NCI-H774 (cell line): ENCODE measurements at regions not wholly inside any gene's neighbourhood (a gene's known extent, or its start where the extent isn't known, plus 50 kb on each side); places are given as distances from the start of the nearest gene placed in this dataset.

Source experiments
- DNase-seq: peaks from one replicate; lab custom pipeline; 2025; lab: John Stamatoyannopoulos, UW

DNA sequence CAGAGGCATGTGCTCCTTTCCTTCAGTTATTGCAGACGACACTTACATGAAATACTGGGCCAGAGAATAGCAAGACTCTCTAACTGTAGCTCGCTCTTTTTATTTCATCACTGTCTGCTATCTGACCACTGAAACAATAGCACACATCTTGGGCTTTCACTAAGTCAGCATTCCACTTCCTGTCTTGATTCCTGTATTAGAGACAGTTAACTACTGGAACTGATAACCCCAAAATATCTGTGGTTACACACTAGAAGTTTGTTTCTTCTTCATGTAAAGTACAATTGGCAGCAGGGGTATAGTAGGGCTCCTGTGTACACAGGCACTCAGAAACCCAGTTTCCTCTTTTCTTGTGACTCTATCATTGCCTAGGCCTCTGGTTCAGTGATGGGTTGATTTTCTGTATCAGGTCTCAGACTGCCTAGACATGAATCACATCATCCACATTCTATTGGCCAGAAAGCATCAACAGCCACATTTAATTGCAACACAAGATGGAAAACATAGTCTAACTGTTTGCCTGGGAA lies 230.2 kb upstream of the CD96 start:
- DNase-seq = no peak

DNA sequence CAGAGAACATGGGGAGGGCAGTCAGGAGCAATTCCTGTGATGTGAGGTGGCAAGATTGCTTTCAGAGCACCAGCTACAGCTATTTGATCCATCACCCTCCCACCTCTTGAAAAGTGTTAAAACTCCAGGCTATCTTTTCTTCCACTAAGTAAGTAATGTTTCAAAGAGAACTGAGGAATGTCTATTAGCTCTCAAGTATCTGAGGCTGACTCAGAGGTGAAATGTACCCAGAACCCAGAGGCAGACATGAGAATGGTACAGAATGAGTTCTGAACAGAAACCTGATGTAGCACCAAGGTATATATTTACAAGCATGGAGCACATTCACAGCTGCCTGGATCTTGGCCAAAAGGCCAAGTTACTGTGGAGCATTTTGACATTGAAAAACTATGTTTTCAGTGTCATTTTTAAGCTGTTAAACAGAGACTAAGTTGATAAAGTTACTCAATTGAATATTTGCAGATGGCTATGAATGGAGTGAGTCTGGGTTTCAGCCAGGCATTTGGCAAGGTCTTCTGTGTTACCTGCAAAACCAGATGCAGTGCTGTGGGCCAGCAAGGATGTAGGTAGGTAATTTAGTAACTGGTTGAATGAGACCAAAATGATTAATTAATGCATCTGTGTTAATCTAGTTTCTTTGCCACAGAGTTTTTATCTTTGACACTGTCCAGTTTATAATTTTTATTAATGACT lies 227.7 kb upstream of the CD96 start:
- DNase-seq = no peak

DNA sequence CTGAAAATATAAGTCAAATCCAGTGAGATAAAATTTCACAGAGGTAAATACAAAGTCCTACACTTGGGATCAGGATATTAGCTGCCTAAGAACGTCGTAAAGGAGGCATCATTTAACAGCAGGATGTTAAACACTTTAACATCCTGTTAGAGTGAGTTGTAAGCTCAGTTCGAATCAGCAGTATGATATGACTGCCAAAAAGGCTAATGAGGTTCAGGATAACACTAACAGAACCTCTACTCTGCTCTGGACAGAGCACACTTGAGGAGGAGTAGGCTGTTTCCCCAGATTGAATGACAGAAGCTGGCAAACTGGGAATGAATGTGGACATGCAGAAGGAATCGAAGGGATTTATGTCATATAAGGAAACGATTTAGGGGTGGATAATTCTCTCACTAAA lies 227.1 kb upstream of the CD96 start:
- DNase-seq = no peak

DNA sequence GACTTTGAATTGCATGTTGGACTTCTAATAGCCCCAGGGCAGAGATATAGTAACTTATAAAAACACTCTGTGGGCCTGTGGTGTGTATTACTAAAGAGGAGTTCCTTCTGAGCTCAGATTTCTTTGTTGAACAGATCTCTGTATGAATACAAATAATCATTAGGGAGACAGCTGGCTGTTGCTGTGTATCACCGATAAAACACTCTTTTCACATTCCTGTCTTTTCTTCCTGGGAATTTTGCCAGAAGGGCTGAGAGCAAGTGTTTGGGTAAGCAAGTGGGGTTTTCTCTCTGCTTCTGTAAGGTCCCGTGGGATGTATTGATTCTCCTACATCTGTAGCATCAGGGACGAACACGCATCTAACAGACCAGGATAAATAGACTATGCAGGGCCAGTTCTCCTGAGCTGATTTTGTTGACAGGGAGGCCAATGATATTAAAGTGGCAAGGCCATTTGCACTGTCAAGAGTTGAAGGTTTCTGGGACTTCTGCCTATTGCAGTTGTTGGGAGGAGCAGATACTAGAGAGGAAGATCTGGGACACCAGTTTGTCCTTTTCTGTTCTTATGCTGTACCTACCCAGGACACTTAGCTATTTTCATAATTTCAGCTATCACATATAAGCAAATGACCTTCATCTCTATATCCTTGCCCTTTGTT lies 225.9 kb upstream of the CD96 start:
- DNase-seq = no peak

DNA sequence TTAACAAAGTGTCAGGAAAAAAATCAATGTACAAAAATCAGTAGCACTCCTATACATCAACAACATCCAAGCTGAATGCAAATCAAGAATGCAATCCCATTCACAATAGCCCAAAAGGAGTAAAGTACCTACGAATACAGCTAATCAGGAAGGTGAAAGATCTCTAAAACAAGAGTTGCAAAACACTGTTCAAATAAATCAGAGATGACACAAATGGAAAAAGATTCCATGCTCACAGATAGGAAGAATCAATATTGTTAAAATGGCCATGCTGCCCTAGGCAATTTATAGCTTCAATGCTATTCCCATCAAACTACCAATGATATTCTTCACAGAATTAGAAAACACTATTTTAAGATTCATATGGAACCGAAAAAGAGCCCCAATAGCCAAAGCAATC lies 223.7 kb upstream of the CD96 start:
- DNase-seq = no peak

DNA sequence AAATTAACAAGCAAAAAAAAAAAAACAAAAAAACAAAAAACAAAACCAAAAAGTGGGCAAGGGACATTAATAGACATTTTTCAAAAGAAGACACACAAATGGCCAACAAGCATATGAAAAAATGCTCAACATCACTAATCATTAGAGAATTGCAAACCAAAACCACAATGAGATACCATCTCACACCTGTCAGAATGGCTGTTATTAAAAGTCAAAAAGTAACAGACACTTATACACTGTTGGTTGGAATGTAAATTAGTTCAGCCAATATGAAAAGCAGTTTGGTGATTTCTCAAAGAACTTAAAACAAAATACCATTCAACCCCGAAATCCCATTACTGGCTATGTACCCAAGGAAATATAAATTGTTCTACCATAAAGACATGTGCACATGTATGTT lies 222.4 kb upstream of the CD96 start:
- DNase-seq = no peak

DNA sequence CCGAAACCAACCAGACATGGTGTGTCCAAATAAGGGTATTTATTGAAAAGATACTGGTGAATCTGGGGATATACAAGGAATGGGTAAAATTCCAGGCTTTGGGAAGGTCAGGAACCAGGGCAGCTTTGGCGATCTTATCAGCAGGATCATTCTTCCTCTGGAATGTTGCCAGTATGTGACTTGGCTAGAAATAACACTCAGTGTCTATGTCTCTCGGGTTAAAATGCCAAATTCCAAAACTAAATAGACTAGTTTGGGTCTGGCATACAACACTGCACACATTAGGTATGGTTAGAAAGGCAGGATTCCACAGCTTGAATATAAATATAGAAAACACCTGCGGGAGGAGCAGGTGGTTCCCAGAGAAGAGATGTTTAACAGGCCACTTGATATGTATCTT lies 220.2 kb upstream of the CD96 start:
- DNase-seq = no peak

DNA sequence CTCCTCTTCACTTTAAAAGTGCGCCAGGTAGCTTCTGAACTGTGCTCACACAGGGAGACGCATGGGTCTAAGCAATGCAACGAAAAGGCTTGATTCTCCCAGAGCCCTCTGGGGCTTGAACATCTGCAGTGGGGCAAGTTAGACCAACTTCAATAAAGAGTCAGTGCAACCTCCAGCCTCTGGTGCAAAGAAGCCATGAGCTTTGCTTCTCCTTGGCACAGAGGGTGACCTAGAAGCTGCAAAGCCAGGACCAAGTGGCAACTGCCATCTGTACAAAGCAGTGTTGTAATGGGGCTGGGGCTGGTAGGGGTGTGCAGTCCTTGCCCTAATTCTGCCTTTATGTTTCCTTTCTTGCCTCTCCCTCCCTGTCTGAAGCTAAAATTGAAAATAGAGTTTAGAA lies 219.0 kb upstream of the CD96 start:
- DNase-seq = no peak

DNA sequence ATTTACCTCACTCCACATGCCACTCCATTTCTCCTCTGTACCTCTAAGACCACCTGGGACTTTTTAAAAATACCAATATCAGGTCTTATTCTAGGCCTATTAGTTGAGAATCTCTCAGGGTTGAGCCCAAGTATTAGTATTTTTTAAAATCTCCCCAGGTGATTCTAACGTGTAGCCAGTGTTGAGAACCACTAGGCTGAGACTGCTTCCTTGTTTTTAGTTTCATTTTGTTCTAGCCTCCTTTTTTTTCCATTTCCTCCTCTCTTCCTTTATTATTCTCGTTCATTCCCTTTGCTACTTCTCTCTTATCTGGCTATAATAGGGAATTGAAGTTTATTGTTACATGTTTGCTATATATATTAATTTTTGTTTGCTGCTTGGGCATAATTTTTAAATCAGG lies 217.8 kb upstream of the CD96 start:
- DNase-seq = no peak

DNA sequence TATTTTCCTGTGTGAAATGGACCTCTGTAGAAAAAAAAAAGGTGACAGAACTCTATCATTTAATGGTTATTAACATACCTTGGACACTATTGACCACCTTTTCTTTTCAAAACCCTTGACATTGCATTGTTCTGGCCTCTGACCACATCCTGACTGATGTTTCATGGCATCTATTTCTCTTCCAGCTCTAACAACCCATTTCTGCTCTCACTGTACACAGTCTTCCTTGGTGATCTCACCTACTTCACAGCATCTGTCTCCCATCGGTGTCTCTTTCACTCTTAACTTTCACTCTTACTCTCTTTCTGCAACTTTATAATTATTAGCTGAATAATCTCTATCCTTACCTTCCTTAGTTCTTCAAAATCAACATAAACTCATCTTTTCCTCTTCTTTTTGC lies 217.4 kb upstream of the CD96 start:
- no peak for DNase-seq

DNA sequence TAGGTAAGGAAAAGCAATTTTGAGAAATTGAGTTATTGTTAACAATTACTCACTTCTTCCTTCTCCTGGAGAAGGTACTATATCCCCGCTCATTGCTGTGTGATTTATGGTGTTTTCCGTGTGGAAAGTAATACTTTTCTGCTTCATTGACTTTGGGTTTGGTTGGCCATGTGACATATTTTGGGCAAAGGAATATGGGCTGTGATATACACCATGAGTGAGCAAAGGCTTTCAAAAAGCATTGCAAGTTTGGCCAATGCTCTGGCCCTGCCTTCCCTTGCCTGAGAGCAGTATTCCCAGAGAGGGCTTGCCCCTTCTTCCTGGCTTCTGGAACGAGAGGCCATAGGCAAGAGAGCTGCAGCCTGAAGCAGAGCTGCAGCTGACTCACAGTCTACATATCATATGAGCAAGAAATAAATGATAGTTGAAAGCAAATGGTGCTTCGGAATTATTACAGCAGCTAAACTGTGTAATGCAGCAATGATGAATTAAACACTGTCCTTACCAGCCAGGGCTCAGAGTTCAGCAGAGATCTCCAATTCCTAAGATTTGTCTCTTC lies 216.8 kb upstream of the CD96 start:
- DNase-seq = no peak

DNA sequence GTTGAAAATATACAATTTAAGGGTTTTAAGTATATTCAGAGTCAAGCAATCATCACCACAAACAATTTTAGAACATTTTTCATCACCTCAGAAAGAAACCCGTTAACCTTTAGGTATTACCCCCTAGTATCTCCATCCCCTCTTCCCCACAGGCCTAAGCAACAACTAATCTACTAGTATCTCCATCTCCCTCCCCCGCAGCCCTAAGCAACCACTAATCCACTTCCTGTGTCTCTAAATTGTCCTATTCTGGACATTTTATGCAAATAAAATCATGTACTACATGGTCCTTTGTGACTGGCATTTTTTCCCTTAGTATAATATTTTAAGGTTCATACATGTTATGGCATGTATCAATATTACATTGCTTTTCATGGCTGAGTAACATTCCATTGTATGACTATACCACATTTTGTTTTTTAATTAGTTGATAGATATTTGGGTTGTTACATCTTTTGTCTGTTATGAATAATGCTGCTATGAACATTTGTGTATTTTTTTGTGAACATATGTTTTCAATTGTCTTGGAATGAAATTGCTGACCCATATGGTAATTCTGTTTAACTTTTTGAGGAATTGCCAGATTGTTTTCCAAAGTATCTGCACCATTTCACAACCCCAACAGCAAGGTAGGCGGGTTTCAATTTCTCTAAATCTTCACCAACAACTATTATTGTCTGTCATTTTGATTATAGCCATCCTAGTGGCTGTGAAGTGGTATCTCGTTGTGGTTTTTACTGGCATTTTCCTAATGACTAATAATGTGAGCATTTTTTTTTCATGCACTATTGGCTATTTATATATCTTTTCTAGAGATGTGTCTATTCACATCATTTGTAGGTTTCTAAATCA lies 215.6 kb upstream of the CD96 start:
- DNase-seq = no peak

DNA sequence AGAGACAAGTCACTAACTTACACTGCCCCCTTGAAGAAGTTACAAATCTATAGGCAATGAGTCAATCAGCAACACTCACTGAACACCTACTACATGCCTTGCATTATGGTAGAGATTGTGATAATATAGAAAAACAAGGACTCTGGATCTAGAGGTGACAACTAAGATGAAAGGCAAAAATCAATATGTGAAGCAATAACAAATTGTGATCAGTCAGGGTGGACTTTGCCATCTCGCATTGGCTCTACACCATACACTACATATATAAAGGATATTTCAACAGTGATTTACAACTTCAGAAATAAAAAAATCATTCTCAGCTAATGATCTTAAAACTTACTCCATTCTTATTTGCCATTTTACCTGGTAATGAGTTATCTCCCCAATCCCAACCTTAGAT lies 210.7 kb upstream of the CD96 start:
- DNase-seq = no peak

DNA sequence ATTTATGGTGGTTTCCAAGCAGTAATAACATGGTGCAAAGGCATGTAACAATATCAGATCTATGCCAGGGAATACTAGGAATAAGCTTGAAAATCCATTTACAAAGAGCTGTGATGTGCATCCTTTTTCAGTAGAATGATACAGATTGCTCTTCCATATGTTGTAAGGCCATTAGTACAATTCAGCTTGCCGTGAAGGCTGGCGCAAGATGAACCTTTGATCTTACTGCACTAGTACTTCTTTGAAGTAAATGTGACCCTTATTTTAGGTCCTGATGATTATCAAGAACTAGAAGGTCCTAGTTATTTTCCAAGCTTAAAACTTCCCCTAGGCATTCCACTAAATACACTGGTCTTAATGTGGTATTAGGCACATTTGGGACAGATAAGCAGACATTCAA lies 210.1 kb upstream of the CD96 start:
- no peak for DNase-seq

DNA sequence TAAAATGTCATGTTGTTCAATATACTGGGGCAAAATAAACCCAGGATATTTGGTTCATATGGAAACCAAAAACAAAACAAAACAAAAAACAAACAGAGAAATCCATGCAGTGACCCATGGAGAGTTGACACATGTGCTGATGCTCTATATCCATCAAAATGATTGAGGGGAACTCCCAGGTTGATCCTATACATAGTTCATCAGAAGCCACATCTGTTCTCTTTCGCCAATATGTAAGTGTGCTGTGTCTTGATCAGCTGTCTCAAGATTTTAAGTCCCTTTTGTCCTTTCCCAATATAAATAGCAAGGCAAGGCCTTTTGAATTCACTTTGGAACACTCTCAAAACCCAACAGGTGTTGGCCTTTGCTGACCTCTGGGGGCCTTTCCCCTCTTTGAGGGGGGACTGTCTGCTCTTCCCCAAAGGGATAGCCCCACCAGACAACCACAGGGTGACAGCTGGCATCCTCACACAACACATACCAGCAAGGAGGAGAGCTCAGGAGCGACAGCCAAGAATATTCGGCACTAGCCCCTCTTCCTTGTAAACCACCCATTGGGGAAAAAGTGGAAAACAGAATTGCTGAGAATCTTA lies 209.4 kb upstream of the CD96 start:
- no peak for DNase-seq

DNA sequence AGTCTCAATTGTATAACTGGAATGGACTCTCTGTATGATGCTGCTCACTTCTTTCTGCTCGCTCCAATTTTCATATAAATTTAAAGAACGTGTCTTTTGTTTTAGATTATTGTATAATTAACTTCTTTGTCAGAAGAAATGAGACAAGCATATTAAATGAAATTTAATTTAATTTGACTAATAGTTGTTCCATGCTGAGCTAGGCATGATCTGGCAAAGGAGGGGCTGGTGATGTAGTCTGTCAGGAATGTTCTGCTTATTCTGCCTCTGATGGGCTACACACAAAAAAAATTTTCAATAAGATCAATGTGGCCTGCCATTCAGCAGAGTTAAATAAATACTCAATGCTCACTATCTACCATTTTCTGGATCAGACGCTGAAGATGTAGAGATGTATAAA lies 208.4 kb upstream of the CD96 start:
- no peak for DNase-seq

DNA sequence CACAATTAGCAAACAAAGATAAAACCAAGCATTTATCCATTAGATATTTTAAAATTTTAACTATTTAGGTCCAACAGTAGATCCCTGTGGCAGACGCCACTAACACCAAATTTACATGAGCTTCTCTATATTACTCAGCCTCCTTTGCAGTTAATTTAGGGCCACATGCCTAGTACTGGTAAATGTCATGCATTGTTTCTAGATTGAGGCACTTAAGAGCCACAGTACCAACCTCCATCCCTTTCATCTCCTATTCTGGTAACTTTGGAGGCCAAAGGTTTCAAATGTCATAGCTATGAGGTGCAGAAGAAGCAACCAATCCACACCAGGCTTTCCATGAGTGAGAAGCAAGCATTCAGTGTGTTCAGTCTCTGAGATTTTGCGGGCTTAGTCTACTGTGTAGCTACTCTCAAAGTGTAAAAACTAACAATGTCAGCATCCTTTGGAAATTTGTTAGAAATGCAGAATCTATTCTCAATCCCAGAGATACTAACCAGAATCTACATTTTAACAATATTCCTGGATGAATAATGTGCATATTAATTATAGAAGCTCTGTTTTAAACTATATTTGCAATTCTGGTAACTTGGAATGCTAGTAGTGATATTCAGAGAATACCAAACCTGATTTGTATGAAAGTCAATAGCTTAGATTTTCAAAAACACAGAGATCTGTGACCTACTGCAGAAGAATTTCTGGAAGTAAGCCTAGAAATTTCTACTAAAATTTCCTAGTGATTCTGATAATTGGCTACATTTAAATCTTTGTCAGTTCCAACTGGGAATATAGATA lies 206.3 kb upstream of the CD96 start:
- no peak for DNase-seq

DNA sequence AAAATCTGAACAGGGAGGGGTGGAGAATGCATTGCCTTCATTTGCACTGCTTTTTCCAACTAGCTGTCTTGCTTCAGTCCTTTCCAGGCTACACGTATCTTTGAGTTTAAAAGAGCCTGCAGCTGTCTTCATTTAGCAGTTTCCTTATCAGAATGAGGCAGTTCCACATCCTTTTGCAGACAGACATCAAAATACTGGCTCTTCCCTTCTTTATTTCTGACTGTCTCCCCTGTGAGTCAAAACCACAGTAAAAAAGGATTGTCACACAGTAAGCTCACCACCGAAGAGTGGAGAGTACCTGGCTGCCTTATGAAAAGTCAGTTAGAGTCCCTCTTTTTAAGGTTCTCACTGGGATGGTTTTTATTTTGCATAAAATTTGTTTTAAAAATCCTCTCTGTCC lies 205.5 kb upstream of the CD96 start:
- DNase-seq = no peak

DNA sequence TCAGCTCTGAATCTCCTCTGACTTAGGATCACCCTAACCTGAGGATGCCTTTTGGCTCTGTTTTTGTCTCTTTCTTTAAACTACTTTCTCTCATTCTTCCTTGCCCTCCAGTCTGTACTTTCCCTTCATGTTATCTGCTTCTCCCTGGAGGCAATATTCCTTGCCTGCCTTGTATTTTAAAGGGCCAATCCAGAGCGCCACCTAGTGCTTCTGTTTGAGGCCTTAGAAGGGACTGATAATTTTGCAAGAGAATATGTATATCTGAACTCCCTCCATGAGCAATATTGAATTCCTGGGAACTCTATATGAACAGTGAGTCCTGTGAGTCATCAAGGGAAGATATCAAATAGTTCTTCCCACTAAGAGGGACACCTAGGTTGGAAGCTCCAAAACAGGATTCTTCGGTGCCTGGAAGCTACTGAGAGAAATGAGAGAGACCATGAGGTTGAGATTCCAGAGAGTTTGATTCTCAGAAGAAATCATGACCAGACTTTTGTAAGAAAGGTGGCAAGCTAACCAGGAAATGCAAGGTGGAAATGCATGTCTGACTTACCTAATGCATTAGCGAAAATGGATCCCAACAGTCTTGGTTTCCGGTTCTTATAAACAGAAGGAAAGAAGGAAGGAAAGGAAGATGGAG lies 203.8 kb upstream of the CD96 start:
- peak; percentile 20 for DNase-seq

DNA sequence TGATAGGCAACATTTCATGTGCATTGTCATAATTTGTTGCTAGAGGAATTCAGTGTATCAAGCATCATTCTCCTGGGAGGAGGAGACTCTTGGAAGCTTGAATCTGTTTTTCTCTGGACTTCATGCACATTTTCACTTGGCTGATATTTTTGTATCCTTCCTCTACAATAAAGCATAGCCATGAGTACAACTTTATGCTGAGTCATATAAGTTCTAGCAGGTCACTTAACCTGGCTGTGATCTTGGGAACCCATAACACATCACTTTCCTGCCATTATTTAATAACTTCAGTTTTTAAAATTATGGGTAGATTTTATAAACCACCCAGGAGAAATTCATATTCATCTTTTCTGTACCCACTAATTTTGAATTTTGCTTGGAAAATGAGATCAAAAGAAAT lies 203.0 kb upstream of the CD96 start:
- DNase-seq = no peak

DNA sequence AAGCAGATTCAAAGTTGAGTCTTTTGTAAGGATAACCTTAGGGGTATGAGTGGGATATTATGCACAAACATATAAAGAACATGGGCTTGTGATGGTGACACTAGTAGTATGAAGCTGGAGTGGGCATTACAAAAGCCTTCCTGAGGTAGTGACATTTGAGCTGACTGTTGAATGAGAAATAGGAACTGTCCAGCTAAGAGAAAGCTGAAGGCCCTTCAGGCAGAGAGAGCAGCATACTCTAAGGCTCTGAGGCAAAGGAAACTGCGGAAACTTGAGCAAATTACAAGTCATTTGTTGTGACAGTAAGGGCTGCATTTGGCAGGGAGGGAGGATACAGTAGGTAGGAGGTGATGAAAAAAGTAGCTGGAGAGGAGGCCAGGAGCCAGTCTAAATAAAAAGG lies 190.7 kb upstream of the CD96 start:
- DNase-seq = no peak
